22Rv1 (cell line): ENCODE measurements at regions not wholly inside any gene's neighbourhood (a gene's known extent, or its start where the extent isn't known, plus 50 kb on each side); places are given as distances from the start of the nearest gene placed in this dataset.

ENCODE experiments used
- CTCF ChIP-seq: fragments of 450-650 bp; IDR thresholded peaks from 2 replicates; pipeline ENCODE4 v1.5.1; 2017; ENCODE audit warnings: mild to moderate bottlenecking
- ZFX ChIP-seq: fragments of 450-650 bp; IDR thresholded peaks from 2 replicates; pipeline ENCODE4 v1.6.1; 2017; ENCODE audit warnings: antibody characterized with exemption, borderline replicate concordance

- TF ChIP-seq CTCF: no peak
- TF ChIP-seq ZFX: no peak
These were observed 1221.1 kb downstream of the SLITRK1 start for GRCh38 chr13:82661126-82661525.
